B cell (primary cell): ENCODE measurements at regions not wholly inside any gene's neighbourhood (a gene's known extent, or its start where the extent isn't known, plus 50 kb on each side); places are given as distances from the start of the nearest gene placed in this dataset.

Experiments used
- EZH2 ChIP-seq: IDR thresholded peaks from 2 replicates; pipeline ENCODE4 v1.6.1; 2012; ENCODE audit warnings: borderline replicate concordance, low read depth, mild to moderate bottlenecking, moderate library complexity, low read length; ENCODE audit not compliant: insufficient read depth, poor library complexity, severe bottlenecking
- TF ChIP-seq, protein P1 (sequence below): fragments of 200-600 bp; IDR thresholded peaks from one replicate; pipeline ENCODE4 v1.8.0; 2022; ENCODE audit warnings: antibody characterized with exemption, mild to moderate bottlenecking

- TF ChIP-seq, protein P1, sequence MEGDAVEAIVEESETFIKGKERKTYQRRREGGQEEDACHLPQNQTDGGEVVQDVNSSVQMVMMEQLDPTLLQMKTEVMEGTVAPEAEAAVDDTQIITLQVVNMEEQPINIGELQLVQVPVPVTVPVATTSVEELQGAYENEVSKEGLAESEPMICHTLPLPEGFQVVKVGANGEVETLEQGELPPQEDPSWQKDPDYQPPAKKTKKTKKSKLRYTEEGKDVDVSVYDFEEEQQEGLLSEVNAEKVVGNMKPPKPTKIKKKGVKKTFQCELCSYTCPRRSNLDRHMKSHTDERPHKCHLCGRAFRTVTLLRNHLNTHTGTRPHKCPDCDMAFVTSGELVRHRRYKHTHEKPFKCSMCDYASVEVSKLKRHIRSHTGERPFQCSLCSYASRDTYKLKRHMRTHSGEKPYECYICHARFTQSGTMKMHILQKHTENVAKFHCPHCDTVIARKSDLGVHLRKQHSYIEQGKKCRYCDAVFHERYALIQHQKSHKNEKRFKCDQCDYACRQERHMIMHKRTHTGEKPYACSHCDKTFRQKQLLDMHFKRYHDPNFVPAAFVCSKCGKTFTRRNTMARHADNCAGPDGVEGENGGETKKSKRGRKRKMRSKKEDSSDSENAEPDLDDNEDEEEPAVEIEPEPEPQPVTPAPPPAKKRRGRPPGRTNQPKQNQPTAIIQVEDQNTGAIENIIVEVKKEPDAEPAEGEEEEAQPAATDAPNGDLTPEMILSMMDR: no peak
- TF ChIP-seq EZH2: no peak
These were observed 426.5 kb downstream of the IGSF11 start for GRCh38 chr3:118607915-118608820.
